GM12878 (cell line): ENCODE measurements at regions not wholly inside any gene's neighbourhood (a gene's known extent, or its start where the extent isn't known, plus 50 kb on each side); places are given as distances from the start of the nearest gene placed in this dataset.

Experiments
- ATAC-seq: fragments of 200-7000 bp; cut with Tn5 transposase; 3 replicates; pipeline ENCODE4 v1.9.1; 2020; ENCODE audit warnings: mild to moderate bottlenecking, moderate library complexity
- BruUV-seq: library from RNA; stranded (reverse); fragments of 400-500 nt; replicated peaks from 2 replicates; lab custom pipeline; 2021; lab: Mats Ljungman, UMichigan
- CTCF ChIA-PET: fragments of 300-600 bp; sonication (Branson Sonifier 250); formaldehyde crosslinking; extraction: SDS; loops from one replicate; lab custom pipeline; 2021; ENCODE audit warnings: inconsistent platforms; lab: Yijun Ruan, JAX
- POLR2A ChIA-PET: fragments of 350-600 bp; formaldehyde crosslinking; extraction: SDS; loops from one replicate; lab custom pipeline; 2021; ENCODE audit warnings: inconsistent platforms; lab: Charles Lee
- RAD21 ChIA-PET: fragments of 300-600 bp; sonication (Branson Sonifier 250); formaldehyde crosslinking; loops from one replicate; lab custom pipeline; 2023; ENCODE audit warnings: antibody characterized with exemption; ENCODE audit not compliant: unreplicated experiment; lab: Charles Lee
- SMC1A ChIA-PET: fragments of 300-600 bp; sonication (Branson Sonifier 250); formaldehyde crosslinking; loops from one replicate; lab custom pipeline; 2023; ENCODE audit not compliant: unreplicated experiment, uncharacterized antibody; lab: Charles Lee
- DNase-seq: peaks from one replicate; pipeline ENCODE4 v3.0.0-alpha.2; 2011; ENCODE audit warnings: low read depth, low spot score
- FAIRE-seq: peaks from 3 replicates; lab custom pipeline; 2011; peaks lifted over from hg19 to GRCh38; lab: Jason Lieb, UNC
- H2AFZ ChIP-seq: 2 replicates; pipeline ENCODE4 v1.6.0; 2011; ENCODE audit warnings: low read depth, low read length, control low read depth; ENCODE audit not compliant: control insufficient read depth
- H3K27ac ChIP-seq: 2 replicates; pipeline ENCODE4 v1.5.1; 2011; ENCODE audit warnings: control low read depth; ENCODE audit not compliant: control insufficient read depth, insufficient read depth
- H3K27me3 ChIP-seq, 2 experiments: replicated peaks in 1 of 2; 2 replicates each; pipeline versions ENCODE4 v1.6.0 to v1.6.1; 2011; ENCODE audit warnings: low read length in 1 of 2; ENCODE audit not compliant: control insufficient read depth in 2 of 2, insufficient read depth in 2 of 2
- H3K36me3 ChIP-seq, 2 experiments: 2 replicates each; pipeline ENCODE4 v1.5.1; 2011; ENCODE audit warnings: low read length in 1 of 2; ENCODE audit not compliant: control insufficient read depth in 2 of 2, insufficient read depth in 2 of 2
- H3K4me1 ChIP-seq: 2 replicates; pipeline ENCODE4 v1.6.1; 2011; ENCODE audit warnings: mild to moderate bottlenecking, low read length, moderate library complexity, mixed read lengths; ENCODE audit not compliant: control insufficient read depth, insufficient read depth
- H3K4me2 ChIP-seq: 2 replicates; pipeline ENCODE4 v1.6.0; 2011; ENCODE audit warnings: control low read depth; ENCODE audit not compliant: control insufficient read depth, insufficient read depth
- H3K4me3 ChIP-seq: fragments of 200-600 bp; sonication (generic); 2 replicates; pipeline ENCODE4 v1.5.1; 2016
- H3K79me2 ChIP-seq: 2 replicates; pipeline ENCODE4 v1.6.0; 2011; ENCODE audit warnings: low read length; ENCODE audit not compliant: control insufficient read depth, insufficient read depth
- H3K9ac ChIP-seq: 2 replicates; pipeline ENCODE4 v1.8.0; 2011; ENCODE audit warnings: low read length, control low read depth, mixed read lengths; ENCODE audit not compliant: control insufficient read depth, insufficient read depth
- H3K9me3 ChIP-seq: replicated peaks from 3 replicates; pipeline ENCODE4 v1.5.1; 2011; ENCODE audit warnings: mild to moderate bottlenecking, low read length; ENCODE audit not compliant: control insufficient read depth, insufficient read depth
- H4K20me1 ChIP-seq: 2 replicates; pipeline ENCODE4 v1.6.0; 2011; ENCODE audit not compliant: control insufficient read depth, insufficient read depth
- BACH1 ChIP-seq: fragments of 450-650 bp; IDR thresholded peaks from 2 replicates; pipeline ENCODE4 v1.6.1; 2017; ENCODE audit warnings: mild to moderate bottlenecking, borderline replicate concordance
- CBX5 ChIP-seq: sonication (generic); IDR thresholded peaks from 2 replicates; pipeline ENCODE4 v1.6.1; 2016; ENCODE audit warnings: low read depth, moderate library complexity, mild to moderate bottlenecking, inconsistent platforms
- EED ChIP-seq: sonication (generic); IDR thresholded peaks from 2 replicates; pipeline ENCODE4 v1.6.1; 2016; ENCODE audit warnings: antibody characterized with exemption, low read depth
- LARP7 ChIP-seq: fragments of 450-650 bp; IDR thresholded peaks from 2 replicates; pipeline ENCODE4 v1.6.1; 2017; ENCODE audit warnings: mild to moderate bottlenecking
- POLR2A ChIP-seq: IDR thresholded peaks from 2 replicates; pipeline ENCODE4 v1.6.1; 2011; ENCODE audit warnings: low read depth, mild to moderate bottlenecking, low read length
- REST ChIP-seq: IDR thresholded peaks from 2 replicates; pipeline ENCODE4 v1.6.1; 2012; ENCODE audit warnings: mild to moderate bottlenecking, low read depth, low read length
- SMAD1 ChIP-seq: fragments of 450-650 bp; IDR thresholded peaks from 2 replicates; pipeline ENCODE4 v1.6.1; 2018; ENCODE audit warnings: mild to moderate bottlenecking, low read depth; ENCODE audit not compliant: partially characterized antibody
- STAT3 ChIP-seq: IDR thresholded peaks from 2 replicates; pipeline ENCODE4 v1.6.1; 2011; ENCODE audit warnings: low read depth, low read length, improper control_type of control experiment
- SUZ12 ChIP-seq: fragments of 200-600 bp; sonication (generic); IDR thresholded peaks from one replicate; pipeline ENCODE4 v1.6.1; 2018; ENCODE audit warnings: antibody characterized with exemption, mild to moderate bottlenecking; ENCODE audit not compliant: unreplicated experiment
- TCF12 ChIP-seq: IDR thresholded peaks from 2 replicates; pipeline ENCODE4 v1.6.1; 2011; ENCODE audit warnings: low read depth, mild to moderate bottlenecking, low read length
- in situ Hi-C: fragments of 300-500 bp; cut with MboI; formaldehyde crosslinking; loops from 9 replicates; pipeline ENCODE4 v1.14.3; 2018; ENCODE audit warnings: mixed read lengths
- intact Hi-C: fragments of 100-400 bp; cut with micrococcal nuclease; formaldehyde crosslinking; loops from one replicate; pipeline ENCODE4 v1.14.2; 2022; ENCODE audit not compliant: unreplicated experiment

- Histone ChIP-seq H3K36me3 (no peaks in the 10 kb centered on the region), H3K9me3 (no peaks in the 10 kb centered on the region), H2AFZ (no peak overlapping the region), H3K4me2 (no peak overlapping the region), H3K9ac (no peak overlapping the region), H3K4me3 (no peak overlapping the region), H3K4me1 (no peaks in the 10 kb centered on the region), H4K20me1 (no peaks in the 10 kb centered on the region), H3K79me2 (no peaks in the 10 kb centered on the region), H3K27ac (no peak overlapping the region), H3K27me3 (no peaks in the 10 kb centered on the region)
- ChIA-PET SMC1A (interaction anchor here (1.1 kb wide), 1 partner anchor 10 kb away, joined by 3 read pairs; no protein-coding TSS in a partner anchor), POLR2A (no interaction called here), CTCF (no interaction called here), RAD21 (no interaction called here)
- in situ Hi-C loops (no loop called here), intact Hi-C loops (no loop called here)
- BruUV-seq, result no TSS peak
- no peak for FAIRE-seq
- TF ChIP-seq LARP7 (no peak), POLR2A (no peak), REST (no peak), STAT3 (no peak), SUZ12 (no peak), SMAD1 (no peak), EED (no peak), CBX5 (no peak), TCF12 (no peak), BACH1 (no peak)
- no peak for ATAC-seq
- DNase-seq, result no peak
These were observed 163.2 kb upstream of the TBX18 start for GRCh38 chr6:84927551-84927950.
